GM19025 (cell line): ENCODE measurements at regions not wholly inside any gene's neighbourhood (a gene's known extent, or its start where the extent isn't known, plus 50 kb on each side); places are given as distances from the start of the nearest gene placed in this dataset.
A peak's percentile ranks its signal among the peaks of the same experiment; 100 is the strongest.

Experiments
- ATAC-seq: cut with Tn5 transposase; IDR thresholded peaks from one replicate; pipeline ENCODE4 v1.9.1; 2021; ENCODE audit warnings: mild to moderate bottlenecking, low read depth, moderate library complexity; ENCODE audit not compliant: unreplicated experiment

GRCh38 chr13:22111152-22111783 lies 440.4 kb downstream of the FGF9 start:
- no peak for ATAC-seq

GRCh38 chr13:22111961-22112360 lies 441.1 kb downstream of the FGF9 start:
- ATAC-seq = no peak

- ATAC-seq = no peak
Observed at GRCh38 chr13:22112956-22113745, 442.3 kb downstream of the FGF9 start.

GRCh38 chr13:22114630-22115311 lies 443.9 kb downstream of the FGF9 start:
- peak; percentile 87 for ATAC-seq

GRCh38 chr13:22118158-22118557 lies 447.3 kb downstream of the FGF9 start:
- ATAC-seq = no peak

- ATAC-seq = no peak
Observed at GRCh38 chr13:22120646-22121045, 449.8 kb downstream of the FGF9 start.

GRCh38 chr13:22121146-22121739 lies 450.4 kb downstream of the FGF9 start:
- peak; percentile 64 for ATAC-seq

- peak; percentile 86 for ATAC-seq
Observed at GRCh38 chr13:22126433-22127021, 455.7 kb downstream of the FGF9 start.

- no peak for ATAC-seq
Observed at GRCh38 chr13:22127277-22128164, 456.6 kb downstream of the FGF9 start.

GRCh38 chr13:22128441-22129408 lies 457.9 kb downstream of the FGF9 start:
- ATAC-seq = no peak

- no peak for ATAC-seq
Observed at GRCh38 chr13:22130254-22130653, 459.4 kb downstream of the FGF9 start.

- no peak for ATAC-seq
Observed at GRCh38 chr13:22134261-22134660, 463.4 kb downstream of the FGF9 start.

- ATAC-seq = no peak
Observed at GRCh38 chr13:22135446-22135845, 464.6 kb downstream of the FGF9 start.

GRCh38 chr13:22137361-22138050 lies 466.6 kb downstream of the FGF9 start:
- ATAC-seq = no peak

GRCh38 chr13:22138947-22139346 lies 468.1 kb downstream of the FGF9 start:
- no peak for ATAC-seq

GRCh38 chr13:22141716-22142115 lies 470.8 kb downstream of the FGF9 start:
- no peak for ATAC-seq

- no peak for ATAC-seq
Observed at GRCh38 chr13:22143671-22144070, 472.8 kb downstream of the FGF9 start.

GRCh38 chr13:22144806-22145205 lies 473.9 kb downstream of the FGF9 start:
- ATAC-seq = no peak
